Non-pigmented ciliary epithelial cell (primary cell): ENCODE measurements at regions not wholly inside any gene's neighbourhood (a gene's known extent, or its start where the extent isn't known, plus 50 kb on each side); places are given as distances from the start of the nearest gene placed in this dataset.
"Not testable (repeated sequence)": the region's sequence is repeated elsewhere in the genome, so short reads cannot be mapped to it uniquely, and the experiment has no call there.

Experiments used
- DNase-seq: peaks from one replicate; pipeline ENCODE4 v3.0.0-alpha.2; 2010; ENCODE audit warnings: low read depth

- DNase-seq, result no peak
These were observed 241.9 kb upstream of the ZFP64 start for GRCh38 chr20:52433326-52434040.

- no peak for DNase-seq
These were observed 241.2 kb upstream of the ZFP64 start for GRCh38 chr20:52432740-52433139.

- no peak for DNase-seq
These were observed 237.4 kb upstream of the ZFP64 start for GRCh38 chr20:52429029-52429428.

- DNase-seq, result no peak
These were observed 236.4 kb upstream of the ZFP64 start for GRCh38 chr20:52427960-52428359.

GRCh38 chr20:52426856-52427255 is 235.3 kb upstream of the ZFP64 start:
- no peak for DNase-seq

- DNase-seq, result no peak
These were observed 234.1 kb upstream of the ZFP64 start for GRCh38 chr20:52425701-52426100.

- DNase-seq, result no peak
These were observed 233.7 kb upstream of the ZFP64 start for GRCh38 chr20:52425253-52425652.

GRCh38 chr20:52424357-52424942 is 232.9 kb upstream of the ZFP64 start:
- not testable (repeated sequence) for DNase-seq

- DNase-seq, result not testable (repeated sequence)
These were observed 232.1 kb upstream of the ZFP64 start for GRCh38 chr20:52423536-52424140.

GRCh38 chr20:52422574-52423336 is 231.2 kb upstream of the ZFP64 start:
- DNase-seq, result no peak

- DNase-seq, result no peak
These were observed 229.2 kb upstream of the ZFP64 start for GRCh38 chr20:52420805-52421204.

GRCh38 chr20:52419205-52419604 is 227.6 kb upstream of the ZFP64 start:
- DNase-seq, result no peak

GRCh38 chr20:52416953-52417352 is 225.4 kb upstream of the ZFP64 start:
- DNase-seq, result no peak

- DNase-seq, result no peak
These were observed 220.0 kb upstream of the ZFP64 start for GRCh38 chr20:52411611-52412010.

- DNase-seq, result no peak
These were observed 219.2 kb upstream of the ZFP64 start for GRCh38 chr20:52410731-52411234.

- DNase-seq, result no peak
These were observed 218.6 kb upstream of the ZFP64 start for GRCh38 chr20:52410182-52410647.

- no peak for DNase-seq
These were observed 214.4 kb upstream of the ZFP64 start for GRCh38 chr20:52405986-52406385.

GRCh38 chr20:52405417-52405816 is 213.8 kb upstream of the ZFP64 start:
- no peak for DNase-seq

- DNase-seq, result no peak
These were observed 213.1 kb upstream of the ZFP64 start for GRCh38 chr20:52404671-52405070.

GRCh38 chr20:52402950-52403349 is 211.4 kb upstream of the ZFP64 start:
- no peak for DNase-seq

GRCh38 chr20:52402514-52402913 is 210.9 kb upstream of the ZFP64 start:
- DNase-seq, result no peak

- DNase-seq, result no peak
These were observed 209.9 kb upstream of the ZFP64 start for GRCh38 chr20:52401431-52401830.
